Neuron (in vitro differentiated cells): ENCODE measurements at regions not wholly inside any gene's neighbourhood (a gene's known extent, or its start where the extent isn't known, plus 50 kb on each side); places are given as distances from the start of the nearest gene placed in this dataset.
A peak's percentile ranks its signal among the peaks of the same experiment; 100 is the strongest.

ENCODE experiments used
- H2AFZ ChIP-seq: one replicate; pipeline ENCODE4 v1.6.1; 2013; ENCODE audit warnings: low read depth, mild to moderate bottlenecking, inconsistent platforms, low read length, moderate library complexity
- H3K27me3 ChIP-seq: one replicate; pipeline ENCODE4 v1.6.1; 2013; ENCODE audit warnings: low read length; ENCODE audit not compliant: insufficient read depth
- H3K36me3 ChIP-seq: one replicate; pipeline ENCODE4 v1.6.1; 2013; ENCODE audit warnings: low read length; ENCODE audit not compliant: insufficient read depth
- H3K4me1 ChIP-seq: one replicate; pipeline ENCODE4 v1.6.1; 2013; ENCODE audit warnings: low read length; ENCODE audit not compliant: insufficient read depth
- H3K4me3 ChIP-seq: 2 replicates; pipeline ENCODE4 v1.5.1; 2013; ENCODE audit warnings: mild to moderate bottlenecking, low read length, moderate library complexity
- H3K9me3 ChIP-seq: one replicate; pipeline ENCODE4 v1.6.1; 2013; ENCODE audit warnings: low read length

DNA sequence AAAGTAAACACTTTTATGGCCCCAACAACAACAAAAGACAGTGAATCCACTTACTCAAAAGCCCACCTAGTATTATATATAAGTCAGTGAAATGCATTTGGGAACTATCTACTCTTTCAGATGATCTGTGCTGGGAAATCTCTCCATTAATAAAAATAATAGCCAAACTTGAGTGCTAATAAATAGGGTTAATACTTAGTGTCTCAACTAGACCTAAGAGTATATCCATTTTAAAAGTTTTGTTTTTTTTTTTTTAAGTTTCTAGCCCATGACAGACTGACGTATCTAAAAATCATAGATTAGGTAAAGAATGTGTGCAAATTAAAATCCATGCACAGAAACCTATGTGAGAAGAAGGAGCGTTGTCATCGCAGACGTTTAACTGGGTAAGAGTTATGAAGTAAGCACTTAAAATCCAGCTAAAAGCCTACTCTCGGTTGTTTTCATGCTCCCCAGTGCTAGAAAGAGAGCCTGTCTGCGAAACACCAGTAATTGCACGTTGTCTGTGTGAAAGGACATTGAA is 83.4 kb upstream of the PELI1 start:
- Histone ChIP-seq H3K36me3 (no peaks in the 10 kb centered on the region), H3K4me1 (peaks cover 26% of the 10 kb centered on the region), H3K4me3 (peak overlapping the region; percentile 43), H3K9me3 (no peaks in the 10 kb centered on the region), H2AFZ (peak overlapping the region; percentile 14), H3K27me3 (no peaks in the 10 kb centered on the region)

DNA sequence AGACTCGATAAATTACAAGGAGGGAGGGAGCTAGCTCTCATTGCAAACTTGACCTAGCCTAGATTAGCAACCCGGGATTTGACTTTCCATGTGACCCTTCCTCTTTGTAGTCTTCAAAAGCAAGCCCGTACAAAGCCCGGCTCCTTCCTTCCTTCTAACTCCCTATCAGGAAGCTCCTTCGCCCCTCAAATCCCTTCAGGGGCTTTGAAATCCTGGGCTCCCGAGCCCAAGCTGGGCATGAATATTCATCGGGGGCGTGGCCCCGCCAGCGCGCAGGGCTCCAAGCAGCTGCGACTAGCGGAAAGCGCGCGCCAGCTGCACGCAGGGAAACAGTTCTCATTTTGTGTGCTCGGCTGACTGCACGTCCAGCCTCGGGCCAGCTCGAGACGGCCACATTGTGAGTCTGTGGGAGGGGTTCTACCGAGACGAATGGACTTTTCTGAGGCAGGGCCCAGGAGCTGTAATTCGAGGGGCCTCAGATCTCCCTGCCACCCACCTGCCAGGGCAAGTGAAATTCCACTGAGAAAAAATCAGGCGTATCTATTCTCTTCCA is 84.0 kb upstream of the PELI1 start:
- Histone ChIP-seq H3K4me1 (peaks cover 20% of the 10 kb centered on the region), H3K4me3 (peak overlapping the region; percentile 43), H3K27me3 (no peaks in the 10 kb centered on the region), H3K36me3 (no peaks in the 10 kb centered on the region), H2AFZ (peak overlapping the region; percentile 65), H3K9me3 (no peaks in the 10 kb centered on the region)

DNA sequence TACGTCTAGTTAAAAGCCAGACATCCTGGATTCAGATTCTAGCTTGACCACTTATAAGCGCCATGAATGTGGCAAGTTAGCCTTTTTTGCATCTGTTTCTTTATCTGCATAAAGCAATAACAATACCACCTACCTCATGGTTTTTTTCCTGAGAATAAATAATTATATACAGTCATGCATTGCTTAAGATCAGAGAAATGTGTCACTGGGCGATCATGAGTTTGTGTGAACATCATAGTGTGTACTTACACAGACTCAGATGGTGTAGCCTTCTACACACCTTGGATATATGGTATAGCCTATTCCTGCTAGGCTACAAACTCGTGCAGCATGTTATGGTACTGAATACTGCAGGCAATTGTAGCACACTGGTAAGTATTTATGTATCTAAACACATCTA is 84.7 kb upstream of the PELI1 start:
- peaks cover 19% of the 10 kb centered on the region for H3K4me1 ChIP-seq
- H3K4me3 ChIP-seq: peak overlapping the region; percentile 43
- no peaks in the 10 kb centered on the region for H3K9me3 ChIP-seq
- no peaks in the 10 kb centered on the region for H3K36me3 ChIP-seq
- peak overlapping the region; percentile 65 for H2AFZ ChIP-seq
- no peaks in the 10 kb centered on the region for H3K27me3 ChIP-seq

DNA sequence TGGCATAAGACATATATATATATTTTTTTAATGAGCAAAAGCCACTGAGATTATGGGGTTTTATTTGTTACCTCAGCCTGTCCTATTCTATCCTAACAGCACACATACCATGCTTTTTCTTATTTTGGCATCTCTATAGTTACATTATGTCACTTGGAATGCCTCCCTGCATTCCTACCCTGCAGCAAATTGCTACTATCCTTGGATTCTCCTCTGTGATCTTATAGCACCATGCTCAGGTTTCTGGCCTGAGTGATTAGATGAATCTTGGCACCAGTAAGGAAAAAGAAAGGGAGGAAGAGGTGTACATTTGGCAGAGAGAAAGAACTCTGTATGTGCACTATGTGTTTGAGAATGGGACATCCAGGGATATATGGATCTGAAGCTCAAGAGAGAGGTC is 86.3 kb upstream of the PELI1 start:
- no peaks in the 10 kb centered on the region for H3K36me3 ChIP-seq
- H2AFZ ChIP-seq: no peak overlapping the region
- H3K9me3 ChIP-seq: no peaks in the 10 kb centered on the region
- no peaks in the 10 kb centered on the region for H3K27me3 ChIP-seq
- H3K4me1 ChIP-seq: peaks cover 19% of the 10 kb centered on the region
- no peak overlapping the region for H3K4me3 ChIP-seq

DNA sequence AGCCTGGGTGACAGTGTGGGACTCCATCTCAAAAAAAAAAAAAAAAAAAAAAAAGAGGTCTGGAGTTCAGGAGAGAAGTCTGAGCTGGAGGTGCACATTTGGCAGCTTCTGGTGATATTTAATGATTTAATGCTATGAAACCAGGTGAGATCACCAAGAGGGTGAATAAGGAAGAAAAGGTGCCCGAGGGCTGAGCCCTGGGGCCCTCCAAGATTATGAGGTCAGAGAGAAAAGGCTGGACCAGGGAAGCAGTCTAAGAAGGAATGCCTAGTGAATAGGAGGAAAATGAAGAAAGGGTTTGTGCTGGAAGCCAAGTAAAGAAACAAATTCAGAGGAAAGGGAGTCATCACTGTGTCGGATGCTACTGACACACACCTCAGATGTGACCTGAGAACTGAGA is 88.0 kb upstream of the PELI1 start:
- H3K36me3 ChIP-seq: no peaks in the 10 kb centered on the region
- H3K9me3 ChIP-seq: no peaks in the 10 kb centered on the region
- H3K4me1 ChIP-seq: peaks cover 15% of the 10 kb centered on the region
- no peaks in the 10 kb centered on the region for H3K27me3 ChIP-seq
- no peak overlapping the region for H2AFZ ChIP-seq
- no peak overlapping the region for H3K4me3 ChIP-seq

DNA sequence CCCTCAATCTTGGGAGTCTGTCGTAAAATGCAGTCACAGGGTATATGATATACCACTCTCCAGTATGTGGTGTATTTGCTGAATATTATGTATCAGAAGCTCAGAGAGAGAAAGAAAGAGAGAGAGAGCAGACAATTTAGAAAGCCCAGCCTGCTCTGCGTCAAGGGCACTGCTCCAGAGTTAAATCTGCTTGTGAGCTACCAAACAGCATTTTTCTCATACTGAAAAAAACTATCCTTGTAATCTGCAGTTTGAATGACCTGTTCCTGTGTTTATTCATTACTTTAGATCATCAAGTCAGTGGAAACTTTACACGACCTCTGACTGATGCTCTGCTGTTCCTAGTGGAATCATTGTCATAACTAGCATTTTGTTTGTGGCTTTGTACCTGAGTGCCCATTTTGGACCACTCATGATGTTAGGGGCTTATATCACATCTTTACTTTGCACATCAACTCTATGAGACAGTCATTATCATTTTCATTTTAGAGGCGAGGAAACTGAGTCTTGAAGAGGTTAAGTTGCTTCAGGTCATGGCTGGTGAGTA is 89.2 kb upstream of the PELI1 start:
- Histone ChIP-seq H3K4me1 (peaks cover 7% of the 10 kb centered on the region), H3K27me3 (no peaks in the 10 kb centered on the region), H2AFZ (no peak overlapping the region), H3K9me3 (no peaks in the 10 kb centered on the region), H3K4me3 (no peak overlapping the region), H3K36me3 (no peaks in the 10 kb centered on the region)

DNA sequence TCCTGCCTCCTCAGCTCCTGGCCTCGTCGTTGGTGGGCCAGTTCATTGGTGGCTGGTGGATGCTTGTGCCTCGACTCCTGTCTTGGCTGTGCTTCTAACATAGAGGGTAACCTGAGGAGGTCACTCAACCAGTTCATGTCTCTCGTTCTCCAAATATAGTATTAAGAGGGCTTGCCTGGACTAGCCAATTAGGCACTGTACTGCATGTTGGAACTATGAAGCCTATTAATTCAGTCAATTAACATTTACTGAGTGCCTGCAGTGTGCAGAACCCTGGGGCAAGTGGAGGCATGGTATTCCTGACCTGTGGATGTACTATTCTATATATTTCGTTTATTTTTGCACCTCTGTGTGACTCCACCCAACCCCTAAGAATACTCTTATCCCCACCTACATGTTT is 89.9 kb upstream of the PELI1 start:
- H3K27me3 ChIP-seq: no peaks in the 10 kb centered on the region
- no peak overlapping the region for H2AFZ ChIP-seq
- peaks cover under 1% of the 10 kb centered on the region for H3K4me1 ChIP-seq
- no peaks in the 10 kb centered on the region for H3K36me3 ChIP-seq
- H3K9me3 ChIP-seq: no peaks in the 10 kb centered on the region
- H3K4me3 ChIP-seq: no peak overlapping the region

DNA sequence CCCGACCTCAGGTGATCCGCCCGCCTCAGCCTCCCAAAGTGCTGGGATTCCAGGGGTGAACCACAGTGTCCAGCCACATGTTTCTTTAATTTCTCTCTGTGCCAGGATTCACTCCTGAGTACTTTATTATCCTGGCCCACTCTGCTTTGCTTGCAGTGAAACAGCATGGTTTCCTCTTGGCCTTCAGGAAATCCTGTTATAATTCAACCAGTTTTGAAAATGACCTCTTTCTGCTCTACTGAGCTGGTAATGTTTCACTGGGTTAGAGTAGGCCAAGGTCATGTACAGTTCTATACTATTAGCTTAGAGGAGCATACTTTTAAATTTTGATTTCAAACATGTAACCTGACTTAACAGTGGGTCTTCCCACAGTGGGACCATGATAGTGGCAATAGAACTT is 90.6 kb upstream of the PELI1 start:
- H3K27me3 ChIP-seq: no peaks in the 10 kb centered on the region

DNA sequence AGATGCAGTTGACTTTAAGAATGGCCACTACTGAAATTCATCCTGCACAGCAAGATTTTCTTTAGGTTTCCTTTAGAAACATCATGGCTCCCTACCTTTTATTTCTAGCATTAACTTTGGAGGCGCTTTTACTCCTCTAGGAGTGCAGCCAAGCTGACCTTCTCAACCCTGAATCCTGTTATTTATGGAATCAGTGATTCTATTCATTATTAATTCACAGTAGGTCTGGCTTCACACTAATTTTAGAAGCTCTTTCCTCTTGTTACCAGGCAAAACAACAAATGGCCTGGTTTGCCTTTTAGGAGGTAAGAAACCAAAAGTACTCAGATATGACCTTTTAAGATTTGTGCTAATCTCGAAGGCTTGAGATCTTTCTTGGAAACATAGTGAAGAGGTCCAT is 93.0 kb upstream of the PELI1 start:
- no peak overlapping the region for H3K4me3 ChIP-seq
- no peak overlapping the region for H2AFZ ChIP-seq
- H3K36me3 ChIP-seq: no peaks in the 10 kb centered on the region
- H3K4me1 ChIP-seq: no peaks in the 10 kb centered on the region
- no peaks in the 10 kb centered on the region for H3K9me3 ChIP-seq
- no peaks in the 10 kb centered on the region for H3K27me3 ChIP-seq

More for the DNA sequence above, 90.6 kb upstream of the PELI1 start:
- no peak overlapping the region for H3K4me3 ChIP-seq
- no peaks in the 10 kb centered on the region for H3K4me1 ChIP-seq
- H3K36me3 ChIP-seq: no peaks in the 10 kb centered on the region
- no peaks in the 10 kb centered on the region for H3K9me3 ChIP-seq
- H2AFZ ChIP-seq: no peak overlapping the region

DNA sequence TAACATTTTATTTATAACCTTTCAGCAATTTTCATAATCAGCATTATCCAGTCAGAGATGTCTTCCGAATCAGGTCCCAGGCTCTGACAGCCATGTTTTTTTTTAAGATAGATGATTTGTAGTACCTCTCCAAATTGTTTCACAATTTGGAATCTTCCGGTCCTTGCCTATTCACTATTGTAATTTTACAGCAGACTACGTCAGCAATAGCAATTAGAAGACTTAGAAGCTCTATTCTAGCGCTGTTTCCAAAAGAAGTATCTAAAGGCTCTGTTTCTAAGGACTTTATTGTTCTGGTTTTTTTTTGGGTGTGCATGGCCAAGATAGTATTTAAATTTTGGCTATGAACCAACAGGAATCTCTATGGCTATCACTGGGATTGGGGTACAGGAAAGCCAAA is 94.6 kb upstream of the PELI1 start:
- no peak overlapping the region for H2AFZ ChIP-seq
- no peak overlapping the region for H3K4me3 ChIP-seq
- H3K27me3 ChIP-seq: no peaks in the 10 kb centered on the region
- no peaks in the 10 kb centered on the region for H3K9me3 ChIP-seq
- no peaks in the 10 kb centered on the region for H3K36me3 ChIP-seq
- H3K4me1 ChIP-seq: no peaks in the 10 kb centered on the region

DNA sequence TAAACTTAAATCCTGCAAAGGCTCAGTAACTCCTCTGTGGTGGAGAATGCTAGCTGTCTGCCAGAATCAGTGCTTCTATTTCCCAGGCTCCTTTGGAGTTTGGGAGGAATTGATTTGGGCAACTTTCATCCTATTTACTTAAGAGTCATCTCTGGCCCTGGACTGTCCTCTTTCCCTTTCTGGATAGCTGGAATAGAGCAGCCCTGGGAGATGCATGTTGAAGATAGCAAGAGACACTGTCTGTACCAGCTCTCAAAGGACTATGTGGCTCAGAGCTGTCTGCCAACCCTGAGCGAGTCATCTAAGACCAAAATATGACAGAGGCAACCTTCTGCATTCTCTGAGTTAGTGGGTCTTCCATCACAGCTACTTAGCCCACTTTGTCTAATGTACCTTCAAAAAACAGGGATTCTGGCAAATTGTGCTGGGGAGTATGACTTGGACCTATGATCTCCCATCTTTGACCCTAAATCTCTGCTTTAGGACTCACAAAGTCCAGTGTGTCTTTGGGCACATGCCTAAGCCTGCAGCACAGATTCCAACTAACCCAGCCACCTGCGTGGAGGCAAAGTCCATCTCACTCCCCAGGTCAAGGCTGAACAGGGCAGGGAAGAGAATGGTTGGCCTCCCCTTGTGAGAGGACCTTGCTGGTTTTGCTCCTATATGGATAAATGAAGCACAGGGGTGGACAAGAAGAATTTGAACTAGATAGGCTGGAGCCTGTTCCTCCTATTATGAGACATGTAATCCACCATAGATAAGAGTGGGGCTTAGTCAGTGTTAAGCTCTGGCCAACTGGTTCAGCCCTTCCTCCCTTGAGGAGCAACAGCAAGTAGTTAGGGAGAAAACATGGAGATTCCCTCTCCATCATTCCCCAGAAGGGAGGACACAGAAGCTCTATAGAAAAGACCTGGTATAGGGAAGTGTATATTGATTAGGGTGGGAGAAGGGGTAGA is 99.1 kb upstream of the PELI1 start:
- Histone ChIP-seq H3K9me3 (no peaks in the 10 kb centered on the region), H2AFZ (no peak overlapping the region), H3K4me3 (no peak overlapping the region), H3K27me3 (no peaks in the 10 kb centered on the region), H3K36me3 (no peaks in the 10 kb centered on the region), H3K4me1 (no peaks in the 10 kb centered on the region)

DNA sequence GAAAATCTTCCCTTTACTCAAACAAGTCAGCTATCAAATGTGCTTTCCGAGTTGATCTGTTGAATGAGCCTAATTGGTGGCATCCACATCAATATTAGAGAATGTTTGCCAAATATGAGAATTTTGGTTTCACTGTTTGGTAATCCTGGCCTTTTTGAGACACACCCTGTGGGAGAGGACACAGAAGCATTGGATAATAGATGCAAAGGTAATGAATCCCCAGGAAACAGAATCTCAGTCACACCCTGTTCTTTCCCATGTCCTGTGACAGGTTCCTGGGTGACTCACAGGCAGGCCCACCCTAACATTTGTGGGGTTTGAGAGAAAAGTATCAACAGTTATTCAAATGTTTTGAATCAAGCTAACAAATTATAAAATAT is 99.8 kb upstream of the PELI1 start:
- H3K4me1 ChIP-seq: no peaks in the 10 kb centered on the region
- H2AFZ ChIP-seq: no peak overlapping the region
- no peaks in the 10 kb centered on the region for H3K9me3 ChIP-seq
- no peaks in the 10 kb centered on the region for H3K27me3 ChIP-seq
- no peak overlapping the region for H3K4me3 ChIP-seq
- no peaks in the 10 kb centered on the region for H3K36me3 ChIP-seq

DNA sequence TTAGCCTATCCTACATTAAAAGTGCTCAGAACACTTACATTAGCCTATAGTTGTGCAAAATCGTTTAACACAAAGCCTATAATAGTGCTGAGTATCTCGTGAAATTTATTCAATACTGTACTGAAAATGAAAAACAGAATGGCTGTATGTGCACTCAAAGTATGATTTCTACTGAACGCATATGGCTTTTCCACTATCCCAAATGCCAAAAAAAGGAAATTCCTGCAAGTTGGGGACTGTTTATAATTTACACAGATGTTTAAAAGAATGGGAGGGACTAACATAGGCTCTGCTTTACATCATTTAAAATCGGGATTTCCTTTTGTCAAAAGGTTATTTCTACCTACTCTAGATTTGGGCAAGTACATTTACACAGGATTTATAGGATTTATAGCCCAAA is 101.4 kb upstream of the PELI1 start:
- Histone ChIP-seq H3K27me3 (no peaks in the 10 kb centered on the region), H3K9me3 (no peaks in the 10 kb centered on the region), H3K4me1 (no peaks in the 10 kb centered on the region), H3K36me3 (no peaks in the 10 kb centered on the region), H3K4me3 (no peak overlapping the region), H2AFZ (no peak overlapping the region)
